ENCODE measurements at regions not wholly inside any gene's neighbourhood (a gene's known extent, or its start where the extent isn't known, plus 50 kb on each side); places are given as distances from the start of the nearest gene placed in this dataset.

GRCh38 chr9:78584589-78584988 lies 287.7 kb downstream of the PSAT1 start:
- H3K4me1 ChIP-seq: no peaks in the 10 kb centered on the region
- no peaks in the 10 kb centered on the region for H3K9me3 ChIP-seq
- DNase-seq: no peak
- peaks cover 0 to 3% of the 10 kb centered on the region in 2 donors for H3K27me3 ChIP-seq
- H3K27ac ChIP-seq: no peak overlapping the region
- no peak overlapping the region for H3K4me3 ChIP-seq
- H3K36me3 ChIP-seq: no peaks in the 10 kb centered on the region
- no peak for TF ChIP-seq CTCF (IDR thresholded peaks at IDR 0.05)
- intact Hi-C loops (cut with DNase I; ENCODE audit: low total_unique reads): no loop called here

DNA sequence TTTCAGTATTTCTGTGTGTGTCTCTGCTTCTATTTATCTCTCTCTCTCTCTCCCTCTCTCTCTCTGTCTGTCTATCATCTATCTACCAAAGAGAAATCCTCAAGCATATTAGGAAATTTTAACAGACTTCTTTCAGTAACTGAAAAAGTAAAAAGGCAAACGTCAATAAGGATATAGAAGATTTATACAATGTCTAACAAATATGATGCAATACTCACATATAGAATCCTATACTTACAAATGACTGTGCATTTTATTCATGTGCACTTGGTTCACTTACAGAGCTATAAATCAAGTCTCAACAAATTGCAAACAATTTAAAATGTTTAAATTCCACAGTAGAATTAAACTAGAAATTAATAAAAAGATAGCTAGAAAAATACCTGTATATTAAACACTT lies 289.0 kb downstream of the PSAT1 start:
- H3K9me3 ChIP-seq: no peaks in the 10 kb centered on the region
- H3K27ac ChIP-seq: no peak overlapping the region
- peaks cover 0 to 3% of the 10 kb centered on the region in 2 donors for H3K27me3 ChIP-seq
- no peaks in the 10 kb centered on the region for H3K36me3 ChIP-seq
- TF ChIP-seq CTCF (IDR thresholded peaks at IDR 0.05): no peak
- no peak overlapping the region for H3K4me3 ChIP-seq
- H3K4me1 ChIP-seq: no peaks in the 10 kb centered on the region
- intact Hi-C loops (cut with DNase I; ENCODE audit: low total_unique reads): no loop called here
- DNase-seq: no peak

DNA sequence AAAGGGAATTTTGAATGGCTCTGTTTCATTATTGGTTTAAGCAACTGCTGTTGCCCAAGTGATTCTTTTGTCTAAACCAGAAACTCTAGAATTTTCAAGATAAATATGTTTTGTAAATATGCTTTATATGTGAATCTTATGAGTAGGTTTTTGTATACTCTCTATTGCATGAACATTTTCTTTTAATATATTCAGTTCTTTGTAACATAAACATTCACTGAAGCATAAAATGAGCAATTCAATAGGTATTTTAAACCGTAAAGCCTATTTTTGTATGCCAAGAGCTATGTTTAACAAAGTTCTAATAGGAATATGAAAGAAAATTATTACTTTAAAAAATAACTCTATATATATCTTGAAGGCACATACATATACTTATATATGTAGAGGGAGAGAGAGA lies 293.1 kb downstream of the PSAT1 start:
- H3K9me3 ChIP-seq: no peaks in the 10 kb centered on the region
- H3K27me3 ChIP-seq: no peaks in the 10 kb centered on the region
- no peaks in the 10 kb centered on the region for H3K36me3 ChIP-seq
- no peak for DNase-seq
- no peak overlapping the region for H3K4me3 ChIP-seq
- TF ChIP-seq CTCF (IDR thresholded peaks at IDR 0.05): no peak
- no peak overlapping the region for H3K27ac ChIP-seq
- intact Hi-C loops (cut with DNase I; ENCODE audit: low total_unique reads): no loop called here
- no peaks in the 10 kb centered on the region for H3K4me1 ChIP-seq

- Histone ChIP-seq H3K27me3 (no peaks in the 10 kb centered on the region), H3K4me1 (no peaks in the 10 kb centered on the region), H3K27ac (no peak overlapping the region), H3K4me3 (no peak overlapping the region), H3K36me3 (no peaks in the 10 kb centered on the region), H3K9me3 (no peaks in the 10 kb centered on the region)
- DNase-seq: no peak
- TF ChIP-seq CTCF (IDR thresholded peaks at IDR 0.05): no peak
- intact Hi-C loops (cut with DNase I; ENCODE audit: low total_unique reads): no loop called here
Measured at GRCh38 chr9:78592811-78593210, 295.9 kb downstream of the PSAT1 start.

DNA sequence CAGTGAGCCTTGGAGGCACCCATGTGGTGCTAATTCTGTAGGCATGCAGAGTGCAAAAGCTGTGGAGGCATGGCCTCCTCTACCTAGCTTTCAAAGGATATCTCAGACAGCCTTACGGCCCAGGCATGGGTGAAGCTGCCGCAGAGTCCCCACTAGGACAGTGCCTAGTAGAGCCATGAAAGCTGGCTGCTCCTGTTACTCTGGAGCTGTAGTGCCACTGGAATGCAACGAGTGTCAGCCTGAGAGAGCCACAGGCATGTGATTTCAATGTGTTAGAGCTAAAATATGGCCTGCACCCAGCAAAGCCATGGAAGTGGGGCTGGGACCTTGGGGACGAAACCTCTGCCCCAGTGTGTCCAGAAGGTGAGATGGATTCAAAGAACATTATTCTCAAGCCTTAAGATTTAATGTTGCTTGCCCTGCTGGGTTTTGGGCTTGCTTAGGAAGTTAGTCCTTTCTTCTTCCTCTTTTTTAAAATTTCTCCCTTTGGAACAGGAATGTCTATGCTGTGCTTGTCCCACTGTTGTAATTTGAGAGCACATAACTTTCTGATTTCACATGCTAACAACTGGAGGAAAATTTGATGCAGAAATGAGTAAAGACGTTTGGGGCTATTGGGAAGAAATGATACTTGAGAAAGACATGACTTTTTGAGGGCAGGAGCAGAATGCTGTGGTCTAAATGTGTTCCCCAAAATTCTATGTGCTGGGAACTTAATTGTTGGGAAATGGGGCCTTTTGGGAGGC lies 298.4 kb downstream of the PSAT1 start:
- TF ChIP-seq CTCF (IDR thresholded peaks at IDR 0.05): no peak
- H3K27ac ChIP-seq: no peak overlapping the region
- no peak overlapping the region for H3K4me3 ChIP-seq
- intact Hi-C loops (cut with DNase I; ENCODE audit: low total_unique reads): no loop called here
- no peak for DNase-seq
- no peaks in the 10 kb centered on the region for H3K27me3 ChIP-seq
- no peaks in the 10 kb centered on the region for H3K4me1 ChIP-seq
- no peaks in the 10 kb centered on the region for H3K9me3 ChIP-seq
- H3K36me3 ChIP-seq: no peaks in the 10 kb centered on the region

GRCh38 chr9:78596346-78596745 lies 299.4 kb downstream of the PSAT1 start:
- intact Hi-C loops (cut with DNase I; ENCODE audit: low total_unique reads): no loop called here
- no peak for TF ChIP-seq CTCF (IDR thresholded peaks at IDR 0.05)
- no peak overlapping the region for H3K27ac ChIP-seq
- no peak for DNase-seq
- peaks cover 0 to 2% of the 10 kb centered on the region in 2 donors for H3K27me3 ChIP-seq
- H3K36me3 ChIP-seq: no peaks in the 10 kb centered on the region
- H3K4me1 ChIP-seq: no peaks in the 10 kb centered on the region
- no peaks in the 10 kb centered on the region for H3K9me3 ChIP-seq
- H3K4me3 ChIP-seq: no peak overlapping the region
